Prostate gland (tissue), 2 donors: ENCODE measurements at regions not wholly inside any gene's neighbourhood (a gene's known extent, or its start where the extent isn't known, plus 50 kb on each side); places are given as distances from the start of the nearest gene placed in this dataset.

Experiments used
- DNase-seq: peaks from one replicate; pipeline ENCODE4 v3.0.0-alpha.2; 2019; ENCODE audit warnings: low spot score
- H3K27ac ChIP-seq, 2 donors: fragments of 200-600 bp; sonication (generic); 2 replicates each; pipeline ENCODE4 v1.5.1; 2017 to 2019
- H3K27me3 ChIP-seq: fragments of 200-600 bp; sonication (generic); replicated peaks from 2 replicates; pipeline ENCODE4 v1.5.1; 2019; ENCODE audit not compliant: insufficient read depth
- H3K36me3 ChIP-seq, 2 donors: fragments of 200-600 bp; sonication (generic); 1 replicate in 1 of 2; 2 replicates in 1 of 2; pipeline versions ENCODE4 v1.5.1 to v1.8.1; 2017 to 2019
- H3K4me1 ChIP-seq: fragments of 200-600 bp; sonication (generic); replicated peaks from 2 replicates; pipeline ENCODE4 v1.5.1; 2019
- H3K4me3 ChIP-seq, 2 donors: fragments of 200-600 bp; sonication (generic); 2 replicates each; pipeline ENCODE4 v1.5.1; 2017 to 2019
- H3K9me3 ChIP-seq: fragments of 200-600 bp; sonication (generic); 2 replicates; pipeline ENCODE4 v1.5.1; 2017
- CTCF ChIP-seq, 4 experiments: fragments of 200-600 bp in 2 of 4; fragments of 450-650 bp in 2 of 4; sonication (generic) in 2 of 4; IDR thresholded peaks; 1 replicate in 3 of 4; 2 replicates in 1 of 4; pipeline ENCODE4 v1.5.1; 2016 to 2019; ENCODE audit warnings: antibody characterized with exemption in 4 of 4, mild to moderate bottlenecking in 2 of 4, moderate library complexity in 2 of 4
- POLR2A ChIP-seq: fragments of 450-650 bp; IDR thresholded peaks from one replicate; pipeline ENCODE4 v1.6.1; 2016; ENCODE audit warnings: antibody characterized with exemption, mild to moderate bottlenecking
- POLR2AphosphoS5 ChIP-seq: sonication (generic); formaldehyde crosslinking; IDR thresholded peaks from one replicate; pipeline ENCODE4 v1.6.1; 2017; ENCODE audit warnings: antibody characterized with exemption
- WGBS: methylation state at CpG from one replicate; pipeline ENCODE4 v1.1.5; 2018; 5-methylcytosine and 5-hydroxymethylcytosine counted together
- intact Hi-C: fragments of 100-400 bp; cut with DNase I; formaldehyde crosslinking; loops from one replicate; pipeline ENCODE4 v1.14.2; 2022

DNA sequence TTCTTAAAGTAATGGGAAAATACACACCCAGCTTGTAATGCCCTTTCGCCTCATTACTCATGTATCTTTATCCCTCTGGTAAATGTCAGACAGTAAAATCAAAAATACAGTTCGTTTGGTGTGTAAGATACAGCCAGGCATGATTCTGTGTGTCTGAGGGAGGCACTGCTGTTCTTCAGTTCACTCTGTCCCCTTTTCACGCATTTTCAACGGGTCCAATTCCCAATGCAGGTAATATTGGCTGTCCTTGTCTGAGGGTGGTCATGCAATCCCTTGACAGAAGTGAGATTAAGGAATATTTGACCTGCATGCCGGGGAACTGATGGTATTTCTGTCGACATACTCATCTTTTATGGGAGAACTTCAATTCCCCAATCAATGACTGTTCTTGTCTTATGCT lies 587.2 kb upstream of the NXPH2 start:
- H3K4me1 ChIP-seq, result no peaks in the 10 kb centered on the region
- DNase-seq, result no peak
- H3K27ac ChIP-seq, result no peak overlapping the region
- no peak for TF ChIP-seq CTCF (IDR thresholded peaks at IDR 0.05)
- TF ChIP-seq POLR2AphosphoS5, result no peak
- TF ChIP-seq POLR2A, result no peak
- intact Hi-C loops, result no loop called here
- H3K36me3 ChIP-seq, result no peaks in the 10 kb centered on the region
- no peaks in the 10 kb centered on the region for H3K9me3 ChIP-seq
- WGBS, result 42% methylated on average over 6 of the region's 6 CpGs
- no peaks in the 10 kb centered on the region for H3K27me3 ChIP-seq
- no peak overlapping the region for H3K4me3 ChIP-seq

DNA sequence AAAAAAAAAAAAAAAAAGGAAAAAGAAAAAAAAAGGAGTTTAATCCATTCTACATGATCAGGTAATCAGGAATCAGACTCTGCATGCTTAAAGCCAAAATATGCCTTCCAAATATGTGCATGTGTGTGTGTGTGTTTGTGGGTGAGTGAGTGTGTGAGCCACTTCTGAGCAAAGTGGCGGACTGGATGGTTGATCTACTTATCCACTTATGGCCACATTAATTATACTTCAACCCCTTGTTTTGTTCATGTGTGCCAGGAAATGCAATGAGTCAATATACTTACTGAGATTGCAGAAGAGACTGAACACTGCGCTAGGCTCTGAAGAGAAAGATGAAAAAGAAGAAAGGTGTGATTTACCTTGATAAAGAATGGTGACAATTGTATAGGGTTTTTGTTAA lies 586.5 kb upstream of the NXPH2 start:
- TF ChIP-seq CTCF (IDR thresholded peaks at IDR 0.05), result no peak
- no peak for TF ChIP-seq POLR2AphosphoS5
- TF ChIP-seq POLR2A, result no peak
- intact Hi-C loops, result no loop called here
- WGBS, result 92% methylated on average over 2 of the region's 2 CpGs
- Histone ChIP-seq H3K4me3 (no peak overlapping the region), H3K27ac (no peak overlapping the region), H3K36me3 (no peaks in the 10 kb centered on the region), H3K4me1 (no peaks in the 10 kb centered on the region), H3K27me3 (no peaks in the 10 kb centered on the region), H3K9me3 (no peaks in the 10 kb centered on the region)
- no peak for DNase-seq

- no peak for DNase-seq
- no peak for TF ChIP-seq POLR2AphosphoS5
- TF ChIP-seq POLR2A, result no peak
- Histone ChIP-seq H3K27ac (no peak overlapping the region), H3K27me3 (no peaks in the 10 kb centered on the region), H3K4me1 (no peaks in the 10 kb centered on the region), H3K36me3 (no peaks in the 10 kb centered on the region), H3K9me3 (no peaks in the 10 kb centered on the region), H3K4me3 (no peak overlapping the region)
- WGBS, result 78% methylated on average over 5 of the region's 5 CpGs
- intact Hi-C loops, result no loop called here
These were observed 585.0 kb upstream of the NXPH2 start for GRCh38 chr2:139365189-139365588.

GRCh38 chr2:139360654-139361053 lies 580.5 kb upstream of the NXPH2 start:
- Histone ChIP-seq H3K4me3 (no peak overlapping the region), H3K36me3 (no peaks in the 10 kb centered on the region), H3K9me3 (no peaks in the 10 kb centered on the region), H3K4me1 (no peaks in the 10 kb centered on the region), H3K27me3 (no peaks in the 10 kb centered on the region), H3K27ac (no peak overlapping the region)
- intact Hi-C loops, result no loop called here
- 52% methylated on average over 1 of the region's 1 CpG for WGBS
- TF ChIP-seq POLR2AphosphoS5 (no peak), CTCF (IDR thresholded peaks at IDR 0.05) (no peak), POLR2A (no peak)
- DNase-seq, result no peak

DNA sequence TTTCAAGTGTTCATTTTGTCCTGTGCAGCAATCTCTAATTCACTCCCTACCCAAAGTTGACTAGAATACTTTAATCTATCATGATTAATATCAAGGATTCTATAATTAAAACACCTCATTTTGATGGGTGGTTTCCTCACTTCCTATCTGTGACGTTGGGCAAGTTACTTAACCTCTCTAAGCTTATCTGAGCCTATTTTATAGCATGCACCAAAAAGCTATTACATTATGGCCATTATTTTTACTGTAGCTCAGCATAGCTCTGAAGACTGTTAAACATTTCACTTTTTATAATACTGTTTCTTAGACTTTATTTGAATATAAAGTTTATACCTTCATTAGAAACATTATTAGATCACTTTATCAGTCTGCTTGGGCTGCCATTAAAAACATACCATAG lies 579.6 kb upstream of the NXPH2 start:
- intact Hi-C loops, result no loop called here
- Histone ChIP-seq H3K4me3 (no peak overlapping the region), H3K27me3 (no peaks in the 10 kb centered on the region), H3K4me1 (no peaks in the 10 kb centered on the region), H3K9me3 (no peaks in the 10 kb centered on the region), H3K36me3 (no peaks in the 10 kb centered on the region), H3K27ac (no peak overlapping the region)
- TF ChIP-seq POLR2A (no peak), CTCF (IDR thresholded peaks at IDR 0.05) (no peak), POLR2AphosphoS5 (no peak)
- DNase-seq, result no peak
- 11% methylated on average over 1 of the region's 1 CpG for WGBS
